Neutrophil (primary cell): ENCODE measurements at regions not wholly inside any gene's neighbourhood (a gene's known extent, or its start where the extent isn't known, plus 50 kb on each side); places are given as distances from the start of the nearest gene placed in this dataset.

Experiments used
- H3K27ac ChIP-seq: fragments of 200-600 bp; sonication (generic); 2 replicates; pipeline ENCODE4 v1.5.1; 2016; ENCODE audit warnings: mild to moderate bottlenecking, moderate library complexity
- H3K27me3 ChIP-seq: fragments of 200-600 bp; sonication (generic); 2 replicates; pipeline ENCODE4 v1.6.0; 2016; ENCODE audit warnings: mild to moderate bottlenecking
- H3K36me3 ChIP-seq: fragments of 200-600 bp; sonication (generic); 2 replicates; pipeline ENCODE4 v1.5.1; 2017
- H3K4me1 ChIP-seq, 2 experiments: fragments of 200-600 bp in 1 of 2; sonication (generic) in 1 of 2; 1 replicate in 1 of 2; 2 replicates in 1 of 2; pipeline versions ENCODE4 v1.5.1 to v1.6.1; 2013 to 2016; ENCODE audit warnings: low read depth in 1 of 2, low read length in 1 of 2, mild to moderate bottlenecking in 1 of 2, moderate library complexity in 1 of 2; ENCODE audit not compliant: control insufficient read depth in 1 of 2, insufficient read depth in 1 of 2
- H3K4me3 ChIP-seq, 2 experiments: fragments of 200-600 bp in 1 of 2; sonication (generic) in 1 of 2; 1 replicate in 1 of 2; 2 replicates in 1 of 2; pipeline ENCODE4 v1.5.1; 2013 to 2016; ENCODE audit warnings: low read depth in 1 of 2, low read length in 1 of 2, mild to moderate bottlenecking in 1 of 2, moderate library complexity in 1 of 2
- H3K9me3 ChIP-seq: fragments of 200-600 bp; sonication (generic); 2 replicates; pipeline ENCODE4 v1.5.1; 2016
- CTCF ChIP-seq: fragments of 200-600 bp; sonication (generic); IDR thresholded peaks from 2 replicates; pipeline ENCODE4 v1.5.1; 2016; ENCODE audit warnings: antibody characterized with exemption

GRCh38 chr1:98099501-98099900, 178.7 kb upstream of the DPYD start:
- Histone ChIP-seq H3K36me3 (no peaks in the 10 kb centered on the region), H3K9me3 (no peaks in the 10 kb centered on the region)
- no peak for TF ChIP-seq CTCF

GRCh38 chr1:98098473-98098872, 177.6 kb upstream of the DPYD start:
- TF ChIP-seq CTCF = no peak
- Histone ChIP-seq H3K4me3 (no peak overlapping the region), H3K27me3 (no peaks in the 10 kb centered on the region), H3K27ac (no peak overlapping the region), H3K9me3 (no peaks in the 10 kb centered on the region), H3K4me1 (no peaks in the 10 kb centered on the region), H3K36me3 (no peaks in the 10 kb centered on the region)

More at GRCh38 chr1:98099501-98099900, 178.7 kb upstream of the DPYD start:
- Histone ChIP-seq H3K4me3 (no peak overlapping the region), H3K27me3 (no peaks in the 10 kb centered on the region), H3K4me1 (no peaks in the 10 kb centered on the region), H3K27ac (no peak overlapping the region)

GRCh38 chr1:98090351-98090750, 169.5 kb upstream of the DPYD start:
- Histone ChIP-seq H3K4me1 (no peaks in the 10 kb centered on the region), H3K9me3 (no peaks in the 10 kb centered on the region), H3K36me3 (no peaks in the 10 kb centered on the region), H3K27ac (no peak overlapping the region), H3K4me3 (no peak overlapping the region), H3K27me3 (no peaks in the 10 kb centered on the region)
- no peak for TF ChIP-seq CTCF

- Histone ChIP-seq H3K27me3 (no peaks in the 10 kb centered on the region), H3K4me3 (no peak overlapping the region), H3K27ac (no peak overlapping the region), H3K9me3 (no peaks in the 10 kb centered on the region), H3K36me3 (no peaks in the 10 kb centered on the region), H3K4me1 (no peaks in the 10 kb centered on the region)
- no peak for TF ChIP-seq CTCF
These were observed 167.5 kb upstream of the DPYD start for GRCh38 chr1:98088381-98088780.

GRCh38 chr1:98086796-98087441, 166.1 kb upstream of the DPYD start:
- no peaks in the 10 kb centered on the region for H3K9me3 ChIP-seq
- no peaks in the 10 kb centered on the region for H3K27me3 ChIP-seq
- H3K27ac ChIP-seq = no peak overlapping the region
- H3K4me1 ChIP-seq = no peaks in the 10 kb centered on the region
- H3K36me3 ChIP-seq = no peaks in the 10 kb centered on the region
- no peak for TF ChIP-seq CTCF
- no peak overlapping the region for H3K4me3 ChIP-seq
